ENCODE measurements at regions not wholly inside any gene's neighbourhood (a gene's known extent, or its start where the extent isn't known, plus 50 kb on each side); places are given as distances from the start of the nearest gene placed in this dataset.
"Not testable (repeated sequence)": the region's sequence is repeated elsewhere in the genome, so short reads cannot be mapped to it uniquely, and the experiment has no call there.

GRCh38 chr12:3419558-3419957 is 71.4 kb upstream of the PRMT8 start:
- DNase-seq (ENCODE audit: low read depth), result no peak

DNA sequence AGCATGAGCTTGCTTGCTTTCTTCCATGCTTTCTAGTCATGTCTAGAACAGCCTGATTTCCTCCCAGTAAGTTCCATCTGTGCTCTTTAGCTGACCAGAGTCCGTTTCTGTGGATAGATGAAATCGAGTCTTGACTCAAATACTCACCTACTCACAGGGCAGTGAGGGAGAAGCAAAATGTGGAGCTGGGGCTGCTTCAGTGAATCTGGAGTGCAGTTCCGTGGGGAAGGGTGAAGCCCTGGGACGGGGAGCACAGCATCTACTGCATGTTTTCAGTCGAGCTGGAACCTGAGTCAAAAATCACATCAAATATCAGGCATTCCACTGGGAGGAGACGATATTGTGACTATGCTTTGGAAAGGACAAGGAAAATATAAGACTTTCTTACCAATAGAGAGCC is 70.3 kb upstream of the PRMT8 start:
- DNase-seq (ENCODE audit: low read depth), result no peak

DNA sequence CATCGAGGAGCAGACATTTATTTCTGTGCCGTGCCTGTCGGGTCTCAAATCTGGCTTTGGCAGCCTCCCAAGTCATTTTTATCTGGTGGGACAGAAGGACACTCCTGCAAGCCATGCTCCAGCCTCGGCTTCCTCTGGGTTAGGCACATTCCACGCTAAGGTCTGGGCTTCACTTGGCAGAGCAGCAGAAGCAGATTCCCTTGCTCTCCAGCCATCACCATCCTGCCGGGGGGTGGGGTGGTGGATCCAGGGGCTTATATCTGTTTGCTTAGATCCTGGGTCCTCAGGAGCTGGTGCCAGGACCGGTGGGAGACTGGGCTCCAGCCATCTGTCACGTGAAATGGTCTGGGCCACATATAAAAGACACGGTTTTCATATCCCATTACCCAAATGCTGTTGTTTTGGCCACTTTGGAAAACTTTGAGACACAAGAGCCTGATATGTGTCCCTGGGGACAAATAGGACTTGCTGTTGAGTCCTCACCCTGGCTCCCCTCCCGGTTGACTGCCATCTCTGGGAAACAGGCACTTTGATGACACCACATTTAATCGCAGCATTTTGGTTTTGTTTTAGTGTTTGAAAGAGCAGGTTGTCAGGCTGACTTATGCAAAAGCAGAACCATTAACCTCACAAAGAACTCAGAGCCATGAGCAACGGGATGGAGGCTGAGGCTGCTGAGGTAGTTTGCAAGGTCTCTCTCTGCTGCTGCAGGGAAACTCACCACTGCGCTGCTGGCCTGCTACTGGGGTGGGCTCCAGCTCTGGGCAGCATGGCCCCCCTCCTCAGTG is 69.6 kb upstream of the PRMT8 start:
- DNase-seq (ENCODE audit: low read depth), result no peak

- not testable (repeated sequence) for DNase-seq (ENCODE audit: low read depth)
Observed at GRCh38 chr12:3424796-3425195, 66.2 kb upstream of the PRMT8 start.

- DNase-seq (ENCODE audit: low read depth), result no peak
Observed at GRCh38 chr12:3427956-3428355, 63.0 kb upstream of the PRMT8 start.

- DNase-seq (ENCODE audit: low read depth), result no peak
Observed at GRCh38 chr12:3428631-3429030, 62.4 kb upstream of the PRMT8 start.

DNA sequence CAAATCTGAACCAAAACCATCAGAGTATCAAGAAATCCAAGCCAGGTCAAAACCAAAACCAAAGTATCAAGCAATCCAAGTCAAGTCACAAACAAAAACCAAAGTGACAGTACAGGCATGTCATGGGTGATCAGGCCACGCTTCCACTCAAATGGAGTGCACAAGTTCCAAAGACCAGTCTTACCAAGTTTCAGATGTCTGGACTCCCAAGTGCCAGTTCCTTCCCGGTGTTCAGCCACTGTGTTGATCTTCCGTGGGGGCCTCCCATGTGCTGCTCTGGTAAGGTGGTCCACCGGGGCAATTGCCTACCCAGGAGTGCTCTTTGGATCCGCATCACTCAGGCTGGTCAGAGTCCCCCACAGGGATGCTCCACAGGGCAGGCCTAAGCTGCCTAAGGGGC is 61.5 kb upstream of the PRMT8 start:
- DNase-seq (ENCODE audit: low read depth), result not testable (repeated sequence)

DNA sequence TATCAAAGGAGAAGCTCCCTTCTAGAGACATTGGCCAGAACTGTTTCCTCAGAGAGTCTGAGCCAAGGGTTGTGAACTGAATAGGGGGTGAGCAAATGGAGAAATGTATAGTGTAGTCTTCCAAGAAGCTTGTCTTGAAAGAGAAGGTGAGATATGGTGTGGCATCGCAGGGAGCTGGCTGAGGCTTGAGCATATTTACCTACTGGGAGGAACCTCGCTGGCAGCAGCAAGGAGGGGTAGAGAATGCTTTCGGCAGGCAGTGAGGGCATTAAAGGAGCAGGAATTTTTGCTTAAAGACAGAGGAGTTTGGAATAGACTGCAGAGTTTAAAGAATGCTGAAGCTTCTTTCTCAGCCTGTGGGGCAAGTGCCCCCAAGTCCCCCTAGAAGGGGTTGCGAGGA is 59.3 kb upstream of the PRMT8 start:
- DNase-seq (ENCODE audit: low read depth), result no peak

- DNase-seq (ENCODE audit: low read depth), result no peak
Observed at GRCh38 chr12:3432176-3432742, 58.7 kb upstream of the PRMT8 start.

GRCh38 chr12:3432868-3433267 is 58.1 kb upstream of the PRMT8 start:
- no peak for DNase-seq (ENCODE audit: low read depth)

DNA sequence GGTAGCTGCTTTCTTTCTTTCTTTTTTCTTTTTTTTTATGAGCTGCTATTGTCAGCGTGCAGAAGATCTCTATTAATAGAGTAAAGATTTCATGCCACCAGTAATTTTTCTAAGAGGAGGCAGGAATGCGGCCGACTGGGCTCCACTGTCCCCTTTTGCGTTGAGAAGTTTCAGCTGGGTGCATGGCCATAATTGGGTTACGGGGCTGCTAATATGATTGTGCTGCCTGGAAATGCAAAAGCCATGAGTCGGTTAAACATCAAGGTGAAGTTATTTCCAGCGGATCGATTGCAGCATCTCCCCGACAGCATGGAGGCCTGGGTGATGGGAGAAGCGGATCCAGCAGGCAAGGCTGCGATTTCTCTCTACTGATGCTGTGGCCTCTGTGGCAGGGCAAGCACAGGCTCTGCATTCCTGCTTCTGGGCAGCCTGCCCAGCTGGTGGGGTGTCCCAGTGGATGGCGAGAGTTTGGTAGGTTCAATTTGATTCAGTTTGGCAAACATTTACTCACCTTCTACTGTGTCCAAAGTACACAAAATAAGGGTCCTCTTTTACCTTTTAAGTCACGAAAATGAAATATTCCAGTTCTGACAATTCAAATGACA is 54.4 kb upstream of the PRMT8 start:
- peak; percentile 43 for DNase-seq (ENCODE audit: low read depth)

GRCh38 chr12:3437986-3438385 is 53.0 kb upstream of the PRMT8 start:
- DNase-seq (ENCODE audit: low read depth), result no peak

DNA sequence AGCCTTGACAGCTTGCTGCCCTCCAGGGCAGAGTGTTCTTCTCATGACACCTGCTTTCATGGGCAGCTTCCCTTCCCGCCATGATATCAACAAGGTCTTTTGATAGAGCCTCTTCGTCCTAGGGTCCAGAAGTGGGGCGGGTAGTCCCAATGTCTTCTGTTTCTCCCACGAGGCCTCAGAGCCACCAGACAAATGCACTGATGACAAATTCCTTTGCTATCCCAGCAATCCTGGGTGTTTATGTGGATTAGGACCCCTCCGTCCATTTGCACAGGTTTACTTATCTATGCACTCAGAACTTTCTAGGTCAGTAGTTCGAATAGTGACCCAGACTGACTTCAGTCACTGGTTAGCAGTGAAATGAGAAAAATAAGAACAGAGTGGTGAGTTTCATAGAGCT is 52.6 kb upstream of the PRMT8 start:
- DNase-seq (ENCODE audit: low read depth), result no peak

Measured in myocyte (in vitro differentiated cells).